ENCODE measurements at regions not wholly inside any gene's neighbourhood (a gene's known extent, or its start where the extent isn't known, plus 50 kb on each side); places are given as distances from the start of the nearest gene placed in this dataset.

DNA sequence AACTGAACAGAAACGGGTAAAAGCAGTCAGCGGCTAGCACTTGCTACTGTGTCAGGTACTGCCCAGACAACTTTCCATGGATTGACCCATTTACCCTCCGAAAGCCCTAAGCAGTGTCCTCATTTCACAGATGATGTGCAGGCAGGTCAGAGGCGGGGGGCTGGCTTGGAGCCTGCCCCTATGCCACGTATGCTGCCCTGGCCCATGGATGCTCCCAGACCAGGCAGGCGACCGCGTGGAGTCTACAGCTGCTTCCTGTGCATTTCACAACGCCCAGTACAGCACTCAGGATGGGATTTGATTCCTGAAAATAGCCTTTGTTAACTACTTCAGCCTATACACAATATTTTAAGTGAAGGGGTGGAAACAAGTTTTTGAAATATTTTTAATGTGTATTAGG, 202.9 kb downstream of the NXNL2 start:
- ChIA-PET CTCF (no interaction called here), POLR2A (no interaction called here)
- intact Hi-C loops (cut with micrococcal nuclease; ENCODE audit: unreplicated experiment), result no loop called here
- no peaks in the 10 kb centered on the region for H3K9me3 ChIP-seq
- no peaks in the 10 kb centered on the region for H3K36me3 Mint-ChIP-seq (ENCODE audit: insufficient read depth, unreplicated experiment)
- H3K4me3 ChIP-seq (ENCODE audit: low read depth, low read length), result no peak overlapping the region
- H3K27me3 Mint-ChIP-seq (ENCODE audit: insufficient read depth, unreplicated experiment), result no peaks in the 10 kb centered on the region
- H3K27me3 ChIP-seq (replicated peaks; ENCODE audit: control insufficient read depth, insufficient read depth, low read length), result no peaks in the 10 kb centered on the region
- no peak overlapping the region for H3K4me3 Mint-ChIP-seq (ENCODE audit: unreplicated experiment)
- no peaks in the 10 kb centered on the region for H3K36me3 ChIP-seq (ENCODE audit: control insufficient read depth, insufficient read depth, low read length)
- no peak overlapping the region for H3K27ac Mint-ChIP-seq (ENCODE audit: unreplicated experiment)
- TF ChIP-seq, protein P1, sequence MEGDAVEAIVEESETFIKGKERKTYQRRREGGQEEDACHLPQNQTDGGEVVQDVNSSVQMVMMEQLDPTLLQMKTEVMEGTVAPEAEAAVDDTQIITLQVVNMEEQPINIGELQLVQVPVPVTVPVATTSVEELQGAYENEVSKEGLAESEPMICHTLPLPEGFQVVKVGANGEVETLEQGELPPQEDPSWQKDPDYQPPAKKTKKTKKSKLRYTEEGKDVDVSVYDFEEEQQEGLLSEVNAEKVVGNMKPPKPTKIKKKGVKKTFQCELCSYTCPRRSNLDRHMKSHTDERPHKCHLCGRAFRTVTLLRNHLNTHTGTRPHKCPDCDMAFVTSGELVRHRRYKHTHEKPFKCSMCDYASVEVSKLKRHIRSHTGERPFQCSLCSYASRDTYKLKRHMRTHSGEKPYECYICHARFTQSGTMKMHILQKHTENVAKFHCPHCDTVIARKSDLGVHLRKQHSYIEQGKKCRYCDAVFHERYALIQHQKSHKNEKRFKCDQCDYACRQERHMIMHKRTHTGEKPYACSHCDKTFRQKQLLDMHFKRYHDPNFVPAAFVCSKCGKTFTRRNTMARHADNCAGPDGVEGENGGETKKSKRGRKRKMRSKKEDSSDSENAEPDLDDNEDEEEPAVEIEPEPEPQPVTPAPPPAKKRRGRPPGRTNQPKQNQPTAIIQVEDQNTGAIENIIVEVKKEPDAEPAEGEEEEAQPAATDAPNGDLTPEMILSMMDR (IDR thresholded peaks at IDR 0.05; ENCODE audit: insufficient read depth in 1 of 2, low read depth in 1 of 2, low read length in 1 of 2, severe bottlenecking in 1 of 2, unreplicated experiment in 1 of 2), result no peak
- no peaks in the 10 kb centered on the region for H3K4me1 ChIP-seq
- no TSS peak for BruUV-seq (replicated peaks)
- H3K9me3 Mint-ChIP-seq (ENCODE audit: unreplicated experiment), result no peaks in the 10 kb centered on the region
- DNase-seq, result no peak
- peaks cover 7% of the 10 kb centered on the region for H3K4me1 Mint-ChIP-seq (ENCODE audit: low read depth, unreplicated experiment)

DNA sequence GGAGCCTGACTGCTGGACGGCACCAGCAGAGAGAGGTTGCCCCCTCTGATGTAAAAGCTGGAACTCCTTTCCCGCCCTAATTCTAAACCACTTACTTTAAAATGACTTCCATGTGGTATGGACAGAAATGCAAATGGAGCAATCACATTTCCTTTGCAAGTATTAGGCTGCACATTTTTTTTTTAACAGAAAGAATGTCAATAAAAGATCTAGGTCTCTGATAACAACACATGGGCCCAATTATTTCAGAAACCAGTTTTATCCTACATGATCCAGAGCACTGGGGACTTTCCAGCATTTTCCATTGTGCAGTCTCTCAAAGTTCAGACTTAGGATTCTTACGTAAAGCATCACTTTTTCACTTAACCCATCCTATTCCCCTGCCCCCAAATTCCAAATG, 203.7 kb downstream of the NXNL2 start:
- Histone ChIP-seq H3K27me3 (replicated peaks; ENCODE audit: control insufficient read depth, insufficient read depth, low read length) (no peaks in the 10 kb centered on the region), H3K9me3 (no peaks in the 10 kb centered on the region), H3K36me3 (ENCODE audit: control insufficient read depth, insufficient read depth, low read length) (no peaks in the 10 kb centered on the region), H3K4me1 (no peaks in the 10 kb centered on the region), H3K4me3 (ENCODE audit: low read depth, low read length) (no peak overlapping the region)
- Mint-ChIP-seq H3K36me3 (ENCODE audit: insufficient read depth, unreplicated experiment) (no peaks in the 10 kb centered on the region), H3K9me3 (ENCODE audit: unreplicated experiment) (no peaks in the 10 kb centered on the region), H3K4me1 (ENCODE audit: low read depth, unreplicated experiment) (peaks cover 7% of the 10 kb centered on the region), H3K27ac (ENCODE audit: unreplicated experiment) (no peak overlapping the region), H3K4me3 (ENCODE audit: unreplicated experiment) (no peak overlapping the region), H3K27me3 (ENCODE audit: insufficient read depth, unreplicated experiment) (no peaks in the 10 kb centered on the region)
- intact Hi-C loops (cut with micrococcal nuclease; ENCODE audit: unreplicated experiment), result no loop called here
- no TSS peak for BruUV-seq (replicated peaks)
- TF ChIP-seq, protein P1 (IDR thresholded peaks at IDR 0.05; ENCODE audit: insufficient read depth in 1 of 2, low read depth in 1 of 2, low read length in 1 of 2, severe bottlenecking in 1 of 2, unreplicated experiment in 1 of 2), result no peak
- ChIA-PET CTCF (no interaction called here), POLR2A (no interaction called here)
- DNase-seq, result no peak

DNA sequence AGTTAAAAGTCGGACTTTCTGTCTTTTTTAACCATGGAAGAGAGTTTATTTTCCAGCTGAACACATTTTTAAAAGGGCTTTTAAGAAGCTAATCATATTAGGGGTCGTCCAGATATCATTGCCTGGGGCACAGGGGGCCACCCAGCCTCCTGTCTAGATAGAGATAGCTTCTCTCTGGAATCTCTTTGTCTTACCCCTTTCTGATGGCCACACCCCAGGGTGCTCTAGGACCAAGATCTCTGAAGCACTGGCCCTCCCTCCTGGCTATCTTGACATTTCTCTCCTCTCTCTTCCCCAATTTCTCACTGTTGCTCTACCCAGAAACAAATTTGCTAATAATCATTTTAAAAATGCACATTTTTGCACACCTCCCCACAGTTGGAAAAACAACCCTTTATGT, 204.4 kb downstream of the NXNL2 start:
- no peak overlapping the region for H3K27ac Mint-ChIP-seq (ENCODE audit: unreplicated experiment)
- Histone ChIP-seq H3K9me3 (no peaks in the 10 kb centered on the region), H3K4me3 (ENCODE audit: low read depth, low read length) (no peak overlapping the region), H3K4me1 (no peaks in the 10 kb centered on the region), H3K36me3 (ENCODE audit: control insufficient read depth, insufficient read depth, low read length) (no peaks in the 10 kb centered on the region), H3K27me3 (replicated peaks; ENCODE audit: control insufficient read depth, insufficient read depth, low read length) (no peaks in the 10 kb centered on the region)
- peaks cover 7% of the 10 kb centered on the region for H3K4me1 Mint-ChIP-seq (ENCODE audit: low read depth, unreplicated experiment)
- ChIA-PET POLR2A (no interaction called here), CTCF (no interaction called here)
- DNase-seq, result no peak
- no peaks in the 10 kb centered on the region for H3K36me3 Mint-ChIP-seq (ENCODE audit: insufficient read depth, unreplicated experiment)
- H3K27me3 Mint-ChIP-seq (ENCODE audit: insufficient read depth, unreplicated experiment), result no peaks in the 10 kb centered on the region
- TF ChIP-seq, protein P1 (IDR thresholded peaks at IDR 0.05; ENCODE audit: insufficient read depth in 1 of 2, low read depth in 1 of 2, low read length in 1 of 2, severe bottlenecking in 1 of 2, unreplicated experiment in 1 of 2), result no peak
- BruUV-seq (replicated peaks), result no TSS peak
- no peaks in the 10 kb centered on the region for H3K9me3 Mint-ChIP-seq (ENCODE audit: unreplicated experiment)
- H3K4me3 Mint-ChIP-seq (ENCODE audit: unreplicated experiment), result no peak overlapping the region
- intact Hi-C loops (cut with micrococcal nuclease; ENCODE audit: unreplicated experiment), result no loop called here

All from Caco-2 (cell line).